HL-60/S4 (cell line): ENCODE measurements at regions not wholly inside any gene's neighbourhood (a gene's known extent, or its start where the extent isn't known, plus 50 kb on each side); places are given as distances from the start of the nearest gene placed in this dataset.
"Not testable (repeated sequence)": the region's sequence is repeated elsewhere in the genome, so short reads cannot be mapped to it uniquely, and the experiment has no call there.

Experiments used
- in situ Hi-C: fragments of 300-500 bp; cut with MboI; formaldehyde crosslinking; loops from 2 replicates; pipeline ENCODE4 v1.14.3; 2022; ENCODE audit warnings: low sequenced_read_pairs

DNA sequence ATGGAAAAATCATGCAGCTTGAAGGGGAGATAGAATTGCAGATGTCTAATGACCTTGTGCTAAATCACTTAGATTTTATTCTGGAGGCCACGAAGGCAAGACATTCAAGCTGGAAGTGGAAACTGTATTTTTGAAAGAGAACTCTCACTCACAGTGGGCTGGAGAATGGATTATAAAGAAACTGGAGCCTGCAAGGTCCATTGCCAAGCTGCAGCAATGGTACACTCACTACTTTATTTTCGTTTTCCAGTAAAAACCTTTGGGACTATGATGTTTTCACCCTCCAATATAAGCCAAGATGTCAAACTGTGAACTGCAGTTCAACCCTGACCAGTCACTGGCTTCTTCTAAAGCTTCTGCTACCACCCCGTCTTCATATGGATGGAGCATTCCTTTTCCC is 62.0 kb downstream of the SKIDA1 start:
- in situ Hi-C loops, result no loop called here

DNA sequence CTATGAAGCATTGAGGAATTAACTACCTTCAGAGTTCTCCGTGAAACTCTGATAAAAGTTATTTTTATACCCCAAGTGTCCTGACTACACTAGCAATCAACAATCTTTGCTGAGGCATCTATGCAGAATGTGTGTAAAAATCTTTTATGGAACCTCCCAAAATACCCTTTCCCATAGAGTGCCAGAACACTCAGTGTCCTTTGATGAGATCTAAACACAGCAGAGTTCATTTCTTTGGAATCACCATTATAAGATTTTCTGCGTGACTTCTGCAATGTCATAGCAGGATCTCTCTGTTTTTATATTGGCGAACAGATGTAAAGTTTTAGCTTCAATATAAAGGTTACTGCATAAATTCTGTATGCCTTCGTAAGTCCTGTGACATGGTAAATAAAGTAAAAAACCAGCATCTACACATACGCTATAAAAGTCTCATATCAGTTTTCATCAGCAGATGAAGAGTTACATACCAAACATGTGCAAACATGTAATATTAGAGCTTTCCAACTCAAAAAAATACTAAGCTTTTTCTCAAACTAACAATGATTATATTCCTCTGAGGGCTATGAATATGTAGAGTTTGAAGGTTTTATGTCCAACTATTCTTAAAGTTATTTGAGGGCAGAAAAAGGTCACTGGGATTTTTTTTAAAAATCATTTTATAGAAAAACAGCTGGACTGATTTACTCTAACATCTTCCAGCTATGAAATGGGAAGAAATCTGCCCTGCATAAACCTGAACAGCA is 67.2 kb downstream of the SKIDA1 start:
- in situ Hi-C loops, result no loop called here

DNA sequence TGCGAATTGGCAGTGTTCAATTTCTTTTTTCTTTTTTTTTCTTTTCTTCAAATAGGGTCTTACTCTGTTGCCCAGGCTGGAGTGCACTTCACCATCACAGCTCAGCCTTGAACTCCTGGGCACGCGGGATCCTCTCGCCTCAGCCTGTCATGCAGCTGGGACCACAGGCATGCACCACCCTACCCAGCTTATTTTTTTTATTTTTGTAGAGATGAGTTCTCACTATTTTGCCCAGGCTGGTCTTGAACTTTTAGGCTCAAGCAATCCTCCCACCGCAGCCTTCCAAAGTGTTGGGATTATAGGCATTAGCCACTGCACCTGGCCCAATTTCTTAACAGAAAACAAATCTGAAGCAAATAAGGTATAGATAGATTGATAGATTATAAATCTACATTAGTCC is 69.3 kb downstream of the SKIDA1 start:
- in situ Hi-C loops, result no loop called here

GRCh38 chr10:21452203-21452602 is 73.3 kb downstream of the SKIDA1 start:
- in situ Hi-C loops, result no loop called here

DNA sequence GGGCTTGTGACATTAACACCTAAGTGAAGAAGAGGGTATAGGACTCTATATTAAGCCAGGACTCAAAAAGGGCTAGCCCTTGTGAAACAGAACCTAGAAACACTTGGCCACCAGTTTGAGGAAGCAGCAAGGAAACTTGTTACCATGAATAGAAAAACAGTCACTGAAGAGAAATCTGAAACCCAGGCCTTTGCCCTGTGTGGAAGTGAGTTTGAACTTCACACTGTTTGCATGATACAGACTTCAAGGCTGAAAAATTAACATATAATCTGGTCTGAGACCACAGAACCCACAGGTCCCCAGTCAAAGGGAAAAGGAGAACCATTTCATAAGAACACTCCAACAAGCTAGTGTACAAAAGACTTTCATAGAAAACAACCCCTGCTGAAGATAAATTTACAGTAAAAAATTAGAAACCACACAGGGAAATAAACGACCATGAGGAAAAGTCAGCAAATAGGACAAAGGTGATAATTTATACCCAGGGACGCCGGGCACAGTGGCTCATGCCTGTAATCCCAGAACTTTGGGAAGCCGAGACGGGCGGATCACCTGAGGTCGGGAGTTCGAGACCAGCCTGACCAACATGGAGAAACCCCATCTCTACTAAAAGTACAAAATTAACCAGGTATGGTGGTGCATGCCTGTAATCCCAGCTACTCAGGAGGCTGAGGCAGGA is 76.1 kb downstream of the SKIDA1 start:
- in situ Hi-C loops, result no loop called here

DNA sequence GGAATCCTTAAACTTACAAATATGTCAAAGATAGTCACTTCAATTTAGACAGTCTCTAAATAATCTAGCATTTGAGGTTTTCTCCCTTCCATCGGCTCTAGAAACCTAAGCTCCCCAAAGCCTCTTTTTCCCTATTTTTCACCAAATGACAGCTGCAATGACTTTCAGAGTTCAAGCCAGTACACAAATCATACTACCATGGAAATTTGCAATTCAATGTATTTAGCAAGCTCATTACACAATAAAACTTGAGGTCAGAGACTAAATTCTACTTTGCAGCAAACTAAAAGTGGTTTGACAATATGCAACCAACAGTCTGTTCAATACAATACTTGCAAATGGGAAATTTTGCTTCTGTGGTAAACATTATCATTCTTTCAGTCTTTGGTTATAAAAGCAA is 80.3 kb downstream of the SKIDA1 start:
- in situ Hi-C loops, result no loop called here

DNA sequence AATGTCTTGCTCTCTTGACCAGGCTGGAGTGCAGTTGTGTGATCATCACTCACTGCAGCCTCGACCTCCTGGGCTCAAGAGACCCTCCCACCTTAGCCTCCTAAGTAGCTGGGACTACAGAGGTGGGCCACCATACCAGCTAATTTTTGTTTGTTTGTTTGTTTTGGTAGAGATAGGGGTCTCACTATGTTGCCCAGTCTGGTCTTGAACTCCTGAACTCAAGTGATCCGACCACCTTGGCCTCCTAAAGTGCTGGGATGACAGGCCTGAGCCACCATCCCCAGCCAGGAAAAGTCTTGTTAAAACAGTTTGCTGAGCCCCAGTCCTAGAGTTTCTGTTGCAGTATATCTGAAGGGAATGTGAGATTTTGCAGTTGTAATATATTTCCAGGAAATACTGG is 83.9 kb downstream of the SKIDA1 start:
- in situ Hi-C loops, result no loop called here

DNA sequence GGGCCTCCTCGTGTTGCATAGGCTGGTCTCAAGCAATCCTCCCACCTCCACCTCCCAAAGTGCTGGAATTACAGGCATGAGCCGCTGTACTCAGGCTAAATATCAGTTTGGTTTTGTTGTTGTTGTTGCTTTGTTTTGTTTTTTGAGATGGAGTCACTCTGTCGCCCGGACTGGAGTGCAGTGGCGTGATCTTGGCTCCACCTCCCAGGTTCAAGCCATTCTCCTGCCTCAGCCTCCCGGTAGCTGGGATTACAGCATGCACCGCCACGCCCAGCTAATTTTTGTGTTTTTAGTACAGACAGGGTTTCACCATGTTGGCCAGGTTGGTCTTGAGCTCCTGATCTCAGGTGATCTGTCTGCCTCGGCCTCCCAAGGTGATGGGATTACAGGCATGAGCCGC is 86.6 kb downstream of the SKIDA1 start:
- in situ Hi-C loops, result not testable (repeated sequence)

DNA sequence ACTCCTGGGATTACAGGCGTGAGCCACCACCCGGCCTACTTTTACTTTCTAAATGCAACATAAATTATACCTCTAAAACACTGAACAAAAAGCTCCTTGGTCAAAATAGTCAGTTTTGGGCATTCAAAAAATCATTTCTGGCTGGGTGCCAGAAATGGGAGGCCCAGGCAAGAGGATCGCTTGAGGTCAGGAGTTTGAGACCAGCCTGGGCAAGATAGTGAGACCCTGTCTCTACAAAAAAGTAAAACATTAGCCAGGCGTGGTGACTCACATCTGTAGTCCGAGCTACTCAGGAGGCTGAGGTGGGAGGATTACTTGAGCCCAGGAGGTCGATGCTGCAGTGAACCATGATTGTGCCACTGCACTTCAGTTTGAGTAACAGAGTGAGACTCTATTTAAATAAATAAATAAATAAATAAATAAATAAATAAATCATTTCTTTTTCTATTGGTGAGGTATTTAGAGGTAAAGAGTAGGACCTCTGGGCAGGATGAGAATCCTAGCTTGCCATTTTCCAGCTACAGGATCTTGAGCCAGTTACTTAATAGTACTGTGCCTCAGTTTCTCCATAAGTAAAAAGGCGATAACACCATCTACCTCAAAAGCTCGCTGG is 87.6 kb downstream of the SKIDA1 start:
- in situ Hi-C loops, result no loop called here

GRCh38 chr10:21432266-21432665 is 93.2 kb downstream of the SKIDA1 start:
- in situ Hi-C loops, result no loop called here

GRCh38 chr10:21431799-21432198 is 93.7 kb downstream of the SKIDA1 start:
- in situ Hi-C loops, result no loop called here

DNA sequence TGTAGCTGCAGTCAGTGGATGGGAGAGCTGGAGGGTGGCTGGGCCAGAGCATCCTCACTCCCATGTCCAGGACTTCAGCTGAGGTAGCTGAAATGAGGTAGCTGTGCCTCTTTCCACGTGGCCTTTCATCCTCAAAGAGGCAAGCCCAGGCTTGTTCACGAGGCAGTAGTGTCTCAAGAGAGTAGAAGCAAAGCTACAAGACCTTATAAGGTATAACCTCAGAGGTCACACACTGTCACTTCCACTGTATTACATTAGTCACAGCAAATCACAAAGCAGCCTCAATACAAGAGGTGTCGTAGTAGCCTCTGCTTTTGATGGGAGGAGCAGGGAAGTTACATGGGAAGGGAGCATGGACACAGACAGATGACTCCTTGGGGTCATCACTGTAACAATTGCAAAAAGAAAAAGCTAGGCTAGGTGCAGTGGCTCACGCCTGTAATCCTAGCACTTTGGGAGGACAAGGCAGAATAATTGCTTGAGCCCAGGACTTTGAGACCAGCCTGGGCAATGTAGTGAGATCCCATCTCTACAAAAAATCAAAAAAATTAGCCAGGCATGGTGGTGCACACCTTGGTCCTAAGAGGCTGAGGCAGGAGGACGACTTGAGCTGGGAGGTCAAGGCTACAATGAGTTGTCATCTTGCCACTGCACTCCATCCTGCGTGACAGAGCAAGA is 97.5 kb downstream of the SKIDA1 start:
- in situ Hi-C loops, result no loop called here

DNA sequence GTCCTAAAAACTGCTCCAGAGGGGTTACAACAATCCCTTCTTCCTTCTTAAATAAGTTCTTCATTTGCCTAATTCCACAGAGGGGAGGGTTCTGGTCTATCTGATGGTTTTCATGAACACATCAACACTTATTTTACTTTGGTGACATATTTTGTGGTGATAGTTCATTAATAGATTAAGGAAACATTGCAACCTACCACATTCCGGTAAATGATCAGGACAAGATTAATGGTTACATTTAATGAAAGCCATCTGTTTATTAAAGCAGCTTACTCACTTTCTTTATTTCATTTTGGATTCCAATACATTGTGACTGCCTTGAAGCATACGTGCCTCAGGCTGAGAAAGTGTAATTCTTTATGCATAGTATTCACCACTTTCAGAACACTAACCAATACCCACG is 101.0 kb downstream of the SKIDA1 start:
- in situ Hi-C loops, result no loop called here

GRCh38 chr10:21423850-21424249 is 101.6 kb downstream of the SKIDA1 start:
- in situ Hi-C loops, result no loop called here

- in situ Hi-C loops, result no loop called here
Observed at GRCh38 chr10:21423338-21423737, 102.1 kb downstream of the SKIDA1 start.

- in situ Hi-C loops, result no loop called here
Observed at GRCh38 chr10:21421794-21422193, 103.7 kb downstream of the SKIDA1 start.

- in situ Hi-C loops, result no loop called here
Observed at GRCh38 chr10:21421016-21421415, 104.5 kb downstream of the SKIDA1 start.

DNA sequence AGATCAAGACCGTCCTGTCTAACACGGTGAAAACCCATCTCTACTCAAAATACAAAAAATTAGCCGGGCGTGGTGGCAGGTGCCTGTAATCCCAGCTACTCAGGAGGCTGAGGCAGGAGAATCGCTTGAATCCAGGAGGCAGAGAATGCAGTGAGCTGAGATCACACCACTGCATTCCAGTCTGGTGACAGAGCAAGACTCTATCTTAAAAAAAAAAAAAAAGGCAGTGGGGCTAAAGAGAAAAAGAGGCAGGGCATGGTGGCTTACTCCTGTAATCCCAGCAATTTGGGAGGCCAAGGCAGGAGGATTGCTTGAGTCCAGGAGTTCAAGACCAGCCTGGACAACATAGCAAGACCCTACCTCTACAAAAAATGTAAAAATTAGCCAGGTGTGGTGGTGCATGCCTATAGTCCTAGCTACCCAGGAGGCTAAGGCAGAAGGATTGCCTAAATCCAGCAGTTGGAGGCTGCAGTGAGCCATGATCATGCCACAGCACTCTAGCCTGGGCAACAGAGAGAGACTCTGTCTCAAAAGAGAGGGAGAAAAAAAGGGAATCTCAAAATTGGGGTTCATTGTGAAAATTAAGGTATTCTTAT is 106.4 kb downstream of the SKIDA1 start:
- in situ Hi-C loops, result not testable (repeated sequence)

GRCh38 chr10:21417172-21417712 is 108.2 kb downstream of the SKIDA1 start:
- in situ Hi-C loops, result no loop called here

DNA sequence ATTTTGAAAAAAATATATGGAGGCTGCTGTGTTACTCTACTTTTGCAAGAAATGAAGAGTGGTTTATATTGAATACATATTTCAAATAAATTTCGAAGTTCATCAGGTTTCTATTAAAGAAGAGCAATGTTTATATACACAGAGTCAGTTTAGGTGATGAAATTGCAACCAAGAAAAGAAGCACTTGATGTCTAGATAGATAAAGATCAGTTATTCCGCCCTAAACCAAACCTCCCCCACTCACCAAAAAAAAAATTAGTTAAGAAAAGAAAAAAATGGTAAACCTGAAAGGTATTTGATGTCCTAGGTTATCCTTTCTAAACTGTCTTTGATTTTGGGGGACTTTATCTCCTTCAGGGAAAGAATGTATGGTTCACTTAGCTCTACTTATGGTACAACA is 111.8 kb downstream of the SKIDA1 start:
- in situ Hi-C loops, result no loop called here

DNA sequence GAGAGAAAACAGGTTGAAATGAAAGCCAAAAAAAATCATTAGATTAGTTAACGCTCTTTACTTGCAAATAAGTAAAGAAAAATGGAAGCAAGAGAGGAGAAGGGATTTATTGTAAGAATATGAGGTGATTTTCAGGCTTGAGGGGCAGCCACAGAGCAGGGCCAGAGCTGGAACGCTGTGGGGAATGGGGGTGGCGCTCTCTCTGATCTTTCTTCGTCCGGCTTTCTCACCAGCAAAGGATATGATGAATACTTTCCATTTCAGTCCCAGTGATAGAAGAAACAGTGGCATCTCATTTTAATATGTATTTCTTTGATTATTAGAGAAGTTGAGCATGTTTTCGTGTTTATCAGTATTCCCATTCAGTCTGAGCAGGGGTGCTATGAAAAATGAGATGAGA is 112.2 kb downstream of the SKIDA1 start:
- in situ Hi-C loops, result no loop called here
